ENCODE measurements at regions not wholly inside any gene's neighbourhood (a gene's known extent, or its start where the extent isn't known, plus 50 kb on each side); places are given as distances from the start of the nearest gene placed in this dataset.

DNA sequence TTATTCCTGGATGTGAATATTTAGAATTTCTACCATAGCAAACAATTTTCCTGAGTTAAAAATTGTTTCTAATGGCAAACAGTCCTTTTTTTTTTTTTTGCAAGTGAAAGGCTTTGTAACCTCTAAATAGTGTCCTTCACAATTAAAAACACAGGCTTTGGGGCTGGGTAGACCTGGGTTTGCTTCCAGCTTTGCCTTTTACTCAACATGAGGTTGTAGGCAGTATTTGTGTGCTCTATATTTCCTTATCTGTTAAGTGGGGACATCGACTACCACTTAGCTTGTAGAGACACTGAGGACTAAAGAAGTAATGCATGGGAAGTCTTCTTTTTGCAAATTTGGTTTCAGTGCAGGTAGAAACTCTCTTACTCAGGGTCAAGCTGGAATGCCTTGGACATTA, 169.4 kb upstream of the GRB10 start (continued):
- TF ChIP-seq EZH2phosphoT487 (IDR thresholded peaks at IDR 0.05; ENCODE audit: borderline replicate concordance) (no peak), SP1 (IDR thresholded peaks at IDR 0.05; ENCODE audit: low read depth) (no peak), CBX3 (IDR thresholded peaks at IDR 0.05; ENCODE audit: low read depth) (no peak), SRF (IDR thresholded peaks at IDR 0.05; ENCODE audit: low read depth) (no peak), TCF7L2 (IDR thresholded peaks at IDR 0.05; ENCODE audit: borderline replicate concordance, extremely low read depth, insufficient read depth, insufficient read length) (no peak), SIN3A (IDR thresholded peaks at IDR 0.05; ENCODE audit: low read depth) (no peak), ZNF274 (IDR thresholded peaks at IDR 0.05; ENCODE audit: low read depth, low read length) (no peak)
- TF ChIP-seq, protein P1, sequence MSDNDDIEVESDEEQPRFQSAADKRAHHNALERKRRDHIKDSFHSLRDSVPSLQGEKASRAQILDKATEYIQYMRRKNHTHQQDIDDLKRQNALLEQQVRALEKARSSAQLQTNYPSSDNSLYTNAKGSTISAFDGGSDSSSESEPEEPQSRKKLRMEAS (IDR thresholded peaks at IDR 0.05) = no peak
- TF ChIP-seq, protein P2, sequence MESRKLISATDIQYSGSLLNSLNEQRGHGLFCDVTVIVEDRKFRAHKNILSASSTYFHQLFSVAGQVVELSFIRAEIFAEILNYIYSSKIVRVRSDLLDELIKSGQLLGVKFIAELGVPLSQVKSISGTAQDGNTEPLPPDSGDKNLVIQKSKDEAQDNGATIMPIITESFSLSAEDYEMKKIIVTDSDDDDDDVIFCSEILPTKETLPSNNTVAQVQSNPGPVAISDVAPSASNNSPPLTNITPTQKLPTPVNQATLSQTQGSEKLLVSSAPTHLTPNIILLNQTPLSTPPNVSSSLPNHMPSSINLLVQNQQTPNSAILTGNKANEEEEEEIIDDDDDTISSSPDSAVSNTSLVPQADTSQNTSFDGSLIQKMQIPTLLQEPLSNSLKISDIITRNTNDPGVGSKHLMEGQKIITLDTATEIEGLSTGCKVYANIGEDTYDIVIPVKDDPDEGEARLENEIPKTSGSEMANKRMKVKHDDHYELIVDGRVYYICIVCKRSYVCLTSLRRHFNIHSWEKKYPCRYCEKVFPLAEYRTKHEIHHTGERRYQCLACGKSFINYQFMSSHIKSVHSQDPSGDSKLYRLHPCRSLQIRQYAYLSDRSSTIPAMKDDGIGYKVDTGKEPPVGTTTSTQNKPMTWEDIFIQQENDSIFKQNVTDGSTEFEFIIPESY (IDR thresholded peaks at IDR 0.05; ENCODE audit: extremely low read depth, insufficient replicate concordance, low read length) = no peak

DNA sequence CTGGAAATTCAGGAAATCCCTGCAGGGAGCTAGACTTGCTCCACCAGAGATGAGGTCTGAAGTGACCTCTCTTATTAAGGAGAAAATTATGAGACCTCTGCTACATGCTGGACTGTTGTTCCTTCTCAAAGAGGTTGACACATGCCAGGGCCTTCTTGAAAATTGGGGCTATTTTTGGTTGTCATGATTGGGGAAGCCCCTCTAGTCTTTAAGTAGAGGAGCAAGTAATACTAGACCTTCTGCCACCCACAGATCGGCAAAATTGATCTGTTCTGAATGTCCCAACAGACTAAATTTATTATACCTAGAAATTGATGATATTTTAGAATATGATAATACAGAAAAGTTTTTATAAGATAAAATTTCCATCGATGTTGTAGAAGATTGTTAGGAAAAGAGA, 160.8 kb upstream of the GRB10 start:
- no peaks in the 10 kb centered on the region for H3K27me3 ChIP-seq (ENCODE audit: insufficient read depth, low read length)
- no peak overlapping the region for H3K4me3 ChIP-seq (replicated peaks in 1 of 2; ENCODE audit: low read depth in 1 of 2, low read length in 2 of 2)
- ChIA-PET RAD21 (ENCODE audit: low non-redundant PET in 1 of 2, low total read pairs in 2 of 2, uncharacterized antibody in 2 of 2, unreplicated experiment in 2 of 2) (no interaction called here), POLR2A (no interaction called here), CTCF (no interaction called here)
- no peaks in the 10 kb centered on the region for H3K4me1 ChIP-seq (ENCODE audit: control insufficient read depth in 1 of 2, insufficient read depth in 2 of 2, low read length in 2 of 2)
- no TSS peak for BruUV-seq (replicated peaks)
- H3K9me3 ChIP-seq (ENCODE audit: control insufficient read depth in 1 of 2, insufficient read depth in 1 of 2, low read depth in 1 of 2, low read length in 2 of 2) = no peaks in the 10 kb centered on the region
- no peak overlapping the region for H3K4me2 ChIP-seq (ENCODE audit: low read length)
- H3K79me2 ChIP-seq (ENCODE audit: insufficient read depth, low read length) = no peaks in the 10 kb centered on the region
- H4K20me1 ChIP-seq (ENCODE audit: insufficient read depth) = no peaks in the 10 kb centered on the region
- TF ChIP-seq EGR1 (IDR thresholded peaks at IDR 0.05; ENCODE audit: low read depth) = no peak
- TF ChIP-seq ZFX (IDR thresholded peaks at IDR 0.05) = no peak
- no peak for TF ChIP-seq EZH2phosphoT487 (IDR thresholded peaks at IDR 0.05; ENCODE audit: borderline replicate concordance)
- no peak for TF ChIP-seq CEBPB (IDR thresholded peaks at IDR 0.05; ENCODE audit: low read depth)
- no peak for TF ChIP-seq SIN3A (IDR thresholded peaks at IDR 0.05; ENCODE audit: low read depth)
- TF ChIP-seq FOSL1 (IDR thresholded peaks at IDR 0.05; ENCODE audit: low read depth) = no peak
- TF ChIP-seq, protein P3, sequence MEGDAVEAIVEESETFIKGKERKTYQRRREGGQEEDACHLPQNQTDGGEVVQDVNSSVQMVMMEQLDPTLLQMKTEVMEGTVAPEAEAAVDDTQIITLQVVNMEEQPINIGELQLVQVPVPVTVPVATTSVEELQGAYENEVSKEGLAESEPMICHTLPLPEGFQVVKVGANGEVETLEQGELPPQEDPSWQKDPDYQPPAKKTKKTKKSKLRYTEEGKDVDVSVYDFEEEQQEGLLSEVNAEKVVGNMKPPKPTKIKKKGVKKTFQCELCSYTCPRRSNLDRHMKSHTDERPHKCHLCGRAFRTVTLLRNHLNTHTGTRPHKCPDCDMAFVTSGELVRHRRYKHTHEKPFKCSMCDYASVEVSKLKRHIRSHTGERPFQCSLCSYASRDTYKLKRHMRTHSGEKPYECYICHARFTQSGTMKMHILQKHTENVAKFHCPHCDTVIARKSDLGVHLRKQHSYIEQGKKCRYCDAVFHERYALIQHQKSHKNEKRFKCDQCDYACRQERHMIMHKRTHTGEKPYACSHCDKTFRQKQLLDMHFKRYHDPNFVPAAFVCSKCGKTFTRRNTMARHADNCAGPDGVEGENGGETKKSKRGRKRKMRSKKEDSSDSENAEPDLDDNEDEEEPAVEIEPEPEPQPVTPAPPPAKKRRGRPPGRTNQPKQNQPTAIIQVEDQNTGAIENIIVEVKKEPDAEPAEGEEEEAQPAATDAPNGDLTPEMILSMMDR (IDR thresholded peaks at IDR 0.05 in 2 of 3, conservative IDR thresholded peaks at IDR 0.05 in 1 of 3; ENCODE audit: borderline replicate concordance in 1 of 3, insufficient read depth in 1 of 3, low read depth in 2 of 3, low read length in 2 of 3) = no peak
- TF ChIP-seq, protein P1 (IDR thresholded peaks at IDR 0.05) = no peak
- no peak for TF ChIP-seq POLR2A (IDR thresholded peaks at IDR 0.05; ENCODE audit: borderline replicate concordance, extremely low read depth, insufficient read depth, insufficient read length)
- TF ChIP-seq YY1 (IDR thresholded peaks at IDR 0.05; ENCODE audit: extremely low read depth, insufficient replicate concordance, low read depth, low read length) = no peak
- no peak for TF ChIP-seq SRF (IDR thresholded peaks at IDR 0.05; ENCODE audit: low read depth)
- no peak for TF ChIP-seq ELF1 (IDR thresholded peaks at IDR 0.05; ENCODE audit: borderline replicate concordance, low read depth)
- no peak for TF ChIP-seq RAD21 (IDR thresholded peaks at IDR 0.05; ENCODE audit: low read depth)
- TF ChIP-seq SP1 (IDR thresholded peaks at IDR 0.05; ENCODE audit: low read depth) = no peak
- H3K36me3 ChIP-seq (ENCODE audit: control insufficient read depth in 1 of 2, insufficient read depth in 2 of 2, low read length in 2 of 2) = no peaks in the 10 kb centered on the region
- H3K27ac ChIP-seq (ENCODE audit: low read depth, low read length) = no peak overlapping the region
- H3K9ac ChIP-seq (ENCODE audit: low read length) = no peak overlapping the region
- H3K9me2 ChIP-seq (ENCODE audit: insufficient read depth) = no peaks in the 10 kb centered on the region
- DNase-seq (ENCODE audit: low read depth, low spot score) (no peak), ATAC-seq (no peak)
- H2AFZ ChIP-seq (ENCODE audit: low read depth, low read length, poor library complexity, severe bottlenecking) = no peak overlapping the region
- intact Hi-C loops (cut with micrococcal nuclease) = no loop called here
